ENCODE measurements at regions not wholly inside any gene's neighbourhood (a gene's known extent, or its start where the extent isn't known, plus 50 kb on each side); places are given as distances from the start of the nearest gene placed in this dataset.
"Not testable (repeated sequence)": the region's sequence is repeated elsewhere in the genome, so short reads cannot be mapped to it uniquely, and the experiment has no call there.

DNA sequence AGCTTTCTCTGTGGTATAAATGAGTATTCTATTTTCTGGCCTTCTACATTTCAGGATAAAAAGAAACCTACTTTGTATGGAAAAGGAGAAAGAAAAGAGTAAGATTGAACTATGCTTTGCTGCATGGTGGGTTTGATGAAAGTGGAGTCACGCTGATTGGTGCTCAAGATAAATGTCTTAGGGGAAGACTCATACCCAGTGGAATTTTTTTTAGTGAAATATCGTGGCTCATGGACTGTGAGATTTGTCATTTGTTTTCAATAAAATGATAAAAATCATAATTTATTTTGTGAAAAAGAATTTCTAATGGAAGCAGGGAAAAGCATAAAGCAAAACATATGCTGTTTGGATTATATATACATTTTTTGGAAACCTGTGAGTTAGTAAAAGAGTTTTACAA lies 292.5 kb downstream of the ZPLD1 start:
- no peak overlapping the region for H3K4me3 ChIP-seq (ENCODE audit: low read depth, low read length)
- TF ChIP-seq, protein P1, sequence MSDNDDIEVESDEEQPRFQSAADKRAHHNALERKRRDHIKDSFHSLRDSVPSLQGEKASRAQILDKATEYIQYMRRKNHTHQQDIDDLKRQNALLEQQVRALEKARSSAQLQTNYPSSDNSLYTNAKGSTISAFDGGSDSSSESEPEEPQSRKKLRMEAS (IDR thresholded peaks at IDR 0.05; ENCODE audit: low read depth, low read length): no peak
- no peak for TF ChIP-seq MYC (IDR thresholded peaks at IDR 0.05; ENCODE audit: low read depth, low read length)
- TF ChIP-seq, protein P2, sequence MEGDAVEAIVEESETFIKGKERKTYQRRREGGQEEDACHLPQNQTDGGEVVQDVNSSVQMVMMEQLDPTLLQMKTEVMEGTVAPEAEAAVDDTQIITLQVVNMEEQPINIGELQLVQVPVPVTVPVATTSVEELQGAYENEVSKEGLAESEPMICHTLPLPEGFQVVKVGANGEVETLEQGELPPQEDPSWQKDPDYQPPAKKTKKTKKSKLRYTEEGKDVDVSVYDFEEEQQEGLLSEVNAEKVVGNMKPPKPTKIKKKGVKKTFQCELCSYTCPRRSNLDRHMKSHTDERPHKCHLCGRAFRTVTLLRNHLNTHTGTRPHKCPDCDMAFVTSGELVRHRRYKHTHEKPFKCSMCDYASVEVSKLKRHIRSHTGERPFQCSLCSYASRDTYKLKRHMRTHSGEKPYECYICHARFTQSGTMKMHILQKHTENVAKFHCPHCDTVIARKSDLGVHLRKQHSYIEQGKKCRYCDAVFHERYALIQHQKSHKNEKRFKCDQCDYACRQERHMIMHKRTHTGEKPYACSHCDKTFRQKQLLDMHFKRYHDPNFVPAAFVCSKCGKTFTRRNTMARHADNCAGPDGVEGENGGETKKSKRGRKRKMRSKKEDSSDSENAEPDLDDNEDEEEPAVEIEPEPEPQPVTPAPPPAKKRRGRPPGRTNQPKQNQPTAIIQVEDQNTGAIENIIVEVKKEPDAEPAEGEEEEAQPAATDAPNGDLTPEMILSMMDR (IDR thresholded peaks at IDR 0.05; ENCODE audit: low read depth, low read length): no peak
- TF ChIP-seq POLR2A (IDR thresholded peaks at IDR 0.05; ENCODE audit: extremely low read depth, insufficient read length): no peak
- no peak for DNase-seq (ENCODE audit: low read depth)

DNA sequence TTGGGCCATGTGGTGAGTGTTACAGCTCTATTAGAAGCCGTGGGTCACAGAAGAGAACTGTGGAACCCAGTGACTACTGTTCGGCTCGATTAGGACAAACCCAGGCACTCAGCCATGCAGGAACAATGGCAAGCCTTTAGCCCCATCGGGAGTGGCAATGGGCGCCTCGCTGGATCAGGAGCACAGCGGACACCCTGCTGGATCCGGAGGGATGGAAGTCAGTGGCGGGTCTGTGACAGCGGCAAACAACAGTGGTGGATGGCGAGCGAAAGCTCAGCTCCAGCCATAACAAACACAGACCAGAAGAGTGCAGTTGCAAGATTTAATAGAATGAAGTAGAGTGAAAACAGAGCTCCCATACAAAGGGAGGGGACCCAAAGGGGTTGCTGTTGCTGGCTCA lies 297.8 kb downstream of the ZPLD1 start:
- H3K4me3 ChIP-seq (ENCODE audit: low read depth, low read length); DNase-seq (ENCODE audit: low read depth): not testable (repeated sequence)

DNA sequence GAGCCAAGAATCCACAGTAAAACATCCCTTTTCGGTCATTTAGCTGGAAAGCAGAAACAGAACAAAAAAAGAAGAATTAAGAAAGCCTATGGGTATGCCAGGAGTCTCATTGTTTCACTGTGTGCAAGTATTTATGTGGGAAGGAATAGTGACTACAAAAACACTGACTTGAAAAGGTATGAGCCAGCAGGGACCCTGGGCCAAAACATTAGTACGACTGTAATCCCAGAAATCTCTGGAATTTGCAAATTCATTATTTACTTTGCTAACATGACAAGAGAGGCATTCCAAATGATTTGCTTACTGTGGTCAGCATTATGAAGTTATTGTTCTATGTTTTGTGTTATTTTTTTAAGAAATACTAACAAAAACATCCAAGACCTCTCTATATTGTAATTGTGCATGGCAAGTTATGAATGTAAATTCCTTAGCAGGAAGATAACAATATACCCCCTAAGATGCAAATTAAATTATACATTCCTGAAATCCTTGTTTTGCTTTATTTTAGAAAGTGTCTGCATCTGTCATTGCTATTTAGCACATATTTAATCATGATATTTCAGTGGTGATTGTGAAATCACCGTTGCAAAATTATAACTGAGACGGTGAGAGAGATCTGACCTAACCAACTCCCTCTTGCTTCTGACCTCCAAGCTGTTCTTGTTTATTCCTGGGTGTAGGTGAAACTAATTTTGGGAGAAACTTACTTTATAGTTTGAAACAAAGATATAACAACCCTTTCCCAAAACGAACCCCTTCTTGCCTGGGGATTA lies 299.2 kb downstream of the ZPLD1 start:
- TF ChIP-seq POLR2A (IDR thresholded peaks at IDR 0.05; ENCODE audit: extremely low read depth, insufficient read length) (no peak), MYC (IDR thresholded peaks at IDR 0.05; ENCODE audit: low read depth, low read length) (no peak)
- TF ChIP-seq, protein P2 (IDR thresholded peaks at IDR 0.05; ENCODE audit: low read depth, low read length): no peak
- TF ChIP-seq, protein P1 (IDR thresholded peaks at IDR 0.05; ENCODE audit: low read depth, low read length): no peak
- no peak overlapping the region for H3K4me3 ChIP-seq (ENCODE audit: low read depth, low read length)
- DNase-seq (ENCODE audit: low read depth): no peak

DNA sequence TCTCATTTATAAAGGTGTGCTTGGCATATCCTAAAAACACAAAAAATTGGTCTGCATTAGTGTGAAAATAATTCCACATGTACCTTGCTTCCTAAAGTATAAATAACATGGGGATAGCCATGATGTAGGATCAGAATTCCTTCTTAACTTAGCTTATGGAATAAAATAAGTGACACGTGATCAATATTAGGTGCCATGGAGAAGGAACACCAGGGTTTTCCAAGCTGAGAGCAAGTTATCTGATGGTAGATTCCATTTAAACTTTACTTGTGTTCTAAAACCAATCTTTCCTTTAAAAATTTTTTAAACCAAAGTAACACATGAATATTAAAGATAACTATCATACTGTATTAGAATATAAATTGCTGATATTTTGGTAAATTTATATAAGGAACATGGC lies 300.5 kb downstream of the ZPLD1 start:
- TF ChIP-seq POLR2A (IDR thresholded peaks at IDR 0.05; ENCODE audit: extremely low read depth, insufficient read length) (no peak), MYC (IDR thresholded peaks at IDR 0.05; ENCODE audit: low read depth, low read length) (no peak)
- TF ChIP-seq, protein P1 (IDR thresholded peaks at IDR 0.05; ENCODE audit: low read depth, low read length): no peak
- TF ChIP-seq, protein P2 (IDR thresholded peaks at IDR 0.05; ENCODE audit: low read depth, low read length): no peak
- H3K4me3 ChIP-seq (ENCODE audit: low read depth, low read length): no peak overlapping the region
- no peak for DNase-seq (ENCODE audit: low read depth)

DNA sequence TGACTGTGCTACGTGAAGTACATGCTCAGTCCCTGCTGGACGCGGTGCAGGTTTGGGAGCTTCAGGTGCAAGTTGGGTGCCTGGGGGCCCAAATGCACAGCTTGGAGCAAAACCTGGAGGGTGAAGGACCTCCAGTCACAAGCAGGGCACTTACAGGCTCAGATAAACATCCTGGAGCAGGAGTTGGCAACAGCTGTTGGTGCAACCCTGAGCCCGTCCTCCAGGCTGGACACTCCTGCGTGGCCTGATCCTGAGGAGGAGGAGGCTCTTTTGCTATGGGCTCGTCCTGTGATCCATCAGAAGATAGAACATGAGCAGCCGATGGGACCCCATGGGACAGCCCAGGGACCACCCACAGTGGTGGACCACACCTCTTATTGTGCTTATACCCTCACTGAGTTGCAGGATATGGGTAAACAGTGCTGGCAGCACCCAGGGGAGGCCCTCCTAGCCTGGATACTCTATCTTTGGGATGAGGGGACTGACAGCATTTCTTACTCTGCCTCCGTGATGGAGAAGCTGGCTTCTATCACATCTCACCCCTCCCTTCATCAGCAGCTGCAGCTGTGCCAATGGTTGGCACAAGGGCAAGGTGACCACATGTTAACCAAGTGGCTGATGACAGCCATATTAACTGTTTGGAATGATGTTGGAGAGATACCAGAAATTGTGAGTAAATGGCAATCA lies 301.6 kb downstream of the ZPLD1 start:
- TF ChIP-seq, protein P1 (IDR thresholded peaks at IDR 0.05; ENCODE audit: low read depth, low read length): no peak
- H3K4me3 ChIP-seq (ENCODE audit: low read depth, low read length): no peak overlapping the region
- no peak for DNase-seq (ENCODE audit: low read depth)

DNA sequence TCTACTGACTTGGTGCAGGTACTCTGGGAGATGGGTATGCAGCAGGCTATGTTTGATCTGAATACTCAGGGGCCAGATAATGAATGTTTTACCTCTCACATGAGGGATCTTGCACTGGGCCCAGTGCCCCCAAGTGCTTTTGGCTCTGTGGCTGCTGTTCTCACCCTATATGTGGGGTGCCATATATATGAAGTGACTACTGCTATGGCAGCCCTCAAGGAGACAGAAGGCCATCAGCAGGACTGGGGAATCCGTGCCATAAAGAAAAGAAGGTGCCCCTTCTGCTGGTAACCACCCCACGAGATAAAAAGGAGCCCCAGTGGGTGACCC lies 302.1 kb downstream of the ZPLD1 start:
- DNase-seq (ENCODE audit: low read depth): no peak
- no peak overlapping the region for H3K4me3 ChIP-seq (ENCODE audit: low read depth, low read length)
- TF ChIP-seq, protein P1 (IDR thresholded peaks at IDR 0.05; ENCODE audit: low read depth, low read length): no peak
- TF ChIP-seq, protein P2 (IDR thresholded peaks at IDR 0.05; ENCODE audit: low read depth, low read length): no peak
- TF ChIP-seq MYC (IDR thresholded peaks at IDR 0.05; ENCODE audit: low read depth, low read length): no peak
- TF ChIP-seq POLR2A (IDR thresholded peaks at IDR 0.05; ENCODE audit: extremely low read depth, insufficient read length): no peak

Measured in NB4 (cell line).